OCI-LY7 (cell line): ENCODE measurements at regions not wholly inside any gene's neighbourhood (a gene's known extent, or its start where the extent isn't known, plus 50 kb on each side); places are given as distances from the start of the nearest gene placed in this dataset.

Experiments
- BruUV-seq: library from RNA; stranded (reverse); fragments of 400-500 nt; replicated peaks from 2 replicates; lab custom pipeline; 2021; lab: Mats Ljungman, UMichigan
- CTCF ChIA-PET: fragments of 300-600 bp; sonication (Branson Sonifier 250); formaldehyde crosslinking; loops from one replicate; lab custom pipeline; 2022; ENCODE audit warnings: antibody characterized with exemption; ENCODE audit not compliant: unreplicated experiment; lab: Charles Lee
- POLR2A ChIA-PET: fragments of 300-600 bp; sonication (Branson Sonifier 250); formaldehyde crosslinking; loops from one replicate; lab custom pipeline; 2022; ENCODE audit warnings: antibody characterized with exemption; lab: Charles Lee
- DNase-seq: peaks from one replicate; pipeline ENCODE4 v3.0.0-alpha.2; 2015; ENCODE audit warnings: low spot score
- H2AFZ ChIP-seq: fragments of 200-600 bp; sonication (generic), shearing (Covaris generic); 2 replicates; pipeline ENCODE4 v1.6.1; 2014; ENCODE audit warnings: mild to moderate bottlenecking, antibody characterized with exemption, low read length, moderate library complexity
- H3K27ac ChIP-seq: fragments of 200-600 bp; sonication (generic); 2 replicates; pipeline ENCODE4 v1.5.1; 2014; ENCODE audit warnings: mixed run types, low read depth, mild to moderate bottlenecking, moderate library complexity, low read length, inconsistent platforms; ENCODE audit not compliant: poor library complexity, severe bottlenecking
- H3K36me3 ChIP-seq: fragments of 200-600 bp; sonication (generic); 2 replicates; pipeline ENCODE4 v1.6.1; 2014; ENCODE audit warnings: mild to moderate bottlenecking, antibody characterized with exemption, low read length, moderate library complexity, mixed read lengths; ENCODE audit not compliant: insufficient read depth
- H3K4me1 ChIP-seq: fragments of 200-600 bp; sonication (generic); 2 replicates; pipeline ENCODE4 v1.5.1; 2014; ENCODE audit warnings: mild to moderate bottlenecking, low read length; ENCODE audit not compliant: insufficient read depth, poor library complexity, severe bottlenecking
- H3K4me2 ChIP-seq: fragments of 200-600 bp; sonication (generic); 2 replicates; pipeline ENCODE4 v1.6.1; 2014; ENCODE audit warnings: mild to moderate bottlenecking, low read length
- H3K4me3 ChIP-seq: fragments of 200-600 bp; sonication (generic); 2 replicates; pipeline ENCODE4 v1.5.1; 2014; ENCODE audit warnings: mild to moderate bottlenecking, low read depth, low read length; ENCODE audit not compliant: poor library complexity, severe bottlenecking
- H3K79me2 ChIP-seq: fragments of 200-600 bp; sonication (generic); 2 replicates; pipeline ENCODE4 v1.6.1; 2016; ENCODE audit warnings: low read depth, mild to moderate bottlenecking, low read length, moderate library complexity, mixed read lengths; ENCODE audit not compliant: insufficient read depth
- H3K9me2 ChIP-seq: fragments of 200-600 bp; sonication (generic); 2 replicates; pipeline ENCODE4 v1.6.1; 2016; ENCODE audit warnings: mild to moderate bottlenecking, low read length, mixed read lengths; ENCODE audit not compliant: insufficient read depth
- H3K9me3 ChIP-seq: fragments of 200-600 bp; sonication (generic); 2 replicates; pipeline ENCODE4 v1.6.1; 2014; ENCODE audit warnings: mild to moderate bottlenecking, mixed run types, low read length, mixed read lengths
- H4K20me1 ChIP-seq: fragments of 200-600 bp; sonication (generic); 2 replicates; pipeline ENCODE4 v1.6.1; 2014; ENCODE audit warnings: mild to moderate bottlenecking, antibody characterized with exemption, low read length, moderate library complexity, mixed read lengths; ENCODE audit not compliant: insufficient read depth
- EZH2phosphoT487 ChIP-seq: fragments of 200-600 bp; sonication (generic); IDR thresholded peaks from 2 replicates; pipeline ENCODE4 v1.6.1; 2018; ENCODE audit warnings: low read depth, borderline replicate concordance, mild to moderate bottlenecking, mixed run types, antibody characterized with exemption, low read length, moderate library complexity, mixed read lengths
- intact Hi-C: fragments of 100-400 bp; cut with micrococcal nuclease; formaldehyde crosslinking; loops from one replicate; pipeline ENCODE4 v1.10.0; 2022; ENCODE audit not compliant: unreplicated experiment
- TF ChIP-seq, protein P1 (sequence below): fragments of 200-600 bp; sonication (generic); conservative IDR thresholded peaks from 2 replicates; pipeline ENCODE4 v1.5.1; 2014; ENCODE audit warnings: mild to moderate bottlenecking, antibody characterized with exemption, low read length, moderate library complexity, mixed read lengths

DNA sequence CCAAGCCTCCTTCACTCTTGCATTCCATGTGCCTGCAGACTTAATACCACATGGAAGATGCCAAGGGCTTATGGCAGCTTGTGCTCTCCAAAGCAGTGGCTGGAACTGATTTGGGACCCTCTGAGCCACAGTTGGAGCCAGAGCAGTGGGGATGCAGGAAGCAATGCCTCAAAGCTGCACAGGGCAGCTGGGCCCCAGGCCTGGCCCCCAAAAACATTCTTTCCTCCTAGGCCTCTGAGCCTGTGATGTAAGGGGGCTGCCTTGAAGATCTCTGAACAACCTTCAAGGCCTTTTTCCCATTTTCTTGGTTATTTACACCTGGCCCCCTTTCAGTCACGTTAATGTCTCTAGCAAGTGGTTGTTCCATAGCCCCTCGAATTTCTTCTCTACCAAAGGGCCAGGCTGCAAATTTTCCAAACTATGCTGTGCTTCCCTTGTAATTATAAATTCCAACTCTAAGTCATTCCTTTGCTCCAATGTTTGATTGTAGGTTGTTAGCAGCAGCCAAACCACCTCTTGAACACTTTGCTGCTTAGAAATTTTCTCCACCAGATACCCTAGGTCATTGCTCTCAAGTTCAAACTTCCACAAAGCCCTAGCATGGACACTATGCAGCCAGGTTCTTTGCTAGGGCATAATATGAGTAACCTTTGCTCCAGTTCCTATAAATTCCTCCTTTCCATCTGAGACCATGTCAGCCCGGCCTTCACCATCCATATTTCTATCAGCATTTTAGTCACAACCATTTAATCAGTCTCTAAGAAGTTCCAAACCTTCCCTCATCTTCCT, 245.0 kb upstream of the RBBP8 start:
- Histone ChIP-seq H3K4me1 (no peaks in the 10 kb centered on the region), H3K27ac (no peak overlapping the region), H3K36me3 (no peaks in the 10 kb centered on the region), H2AFZ (no peak overlapping the region), H3K4me2 (no peak overlapping the region), H3K9me3 (no peaks in the 10 kb centered on the region), H3K4me3 (no peak overlapping the region), H3K9me2 (no peaks in the 10 kb centered on the region), H4K20me1 (no peaks in the 10 kb centered on the region), H3K79me2 (no peaks in the 10 kb centered on the region)
- intact Hi-C loops: no loop called here
- ChIA-PET CTCF (no interaction called here), POLR2A (no interaction called here)
- BruUV-seq: no TSS peak
- TF ChIP-seq, protein P1, sequence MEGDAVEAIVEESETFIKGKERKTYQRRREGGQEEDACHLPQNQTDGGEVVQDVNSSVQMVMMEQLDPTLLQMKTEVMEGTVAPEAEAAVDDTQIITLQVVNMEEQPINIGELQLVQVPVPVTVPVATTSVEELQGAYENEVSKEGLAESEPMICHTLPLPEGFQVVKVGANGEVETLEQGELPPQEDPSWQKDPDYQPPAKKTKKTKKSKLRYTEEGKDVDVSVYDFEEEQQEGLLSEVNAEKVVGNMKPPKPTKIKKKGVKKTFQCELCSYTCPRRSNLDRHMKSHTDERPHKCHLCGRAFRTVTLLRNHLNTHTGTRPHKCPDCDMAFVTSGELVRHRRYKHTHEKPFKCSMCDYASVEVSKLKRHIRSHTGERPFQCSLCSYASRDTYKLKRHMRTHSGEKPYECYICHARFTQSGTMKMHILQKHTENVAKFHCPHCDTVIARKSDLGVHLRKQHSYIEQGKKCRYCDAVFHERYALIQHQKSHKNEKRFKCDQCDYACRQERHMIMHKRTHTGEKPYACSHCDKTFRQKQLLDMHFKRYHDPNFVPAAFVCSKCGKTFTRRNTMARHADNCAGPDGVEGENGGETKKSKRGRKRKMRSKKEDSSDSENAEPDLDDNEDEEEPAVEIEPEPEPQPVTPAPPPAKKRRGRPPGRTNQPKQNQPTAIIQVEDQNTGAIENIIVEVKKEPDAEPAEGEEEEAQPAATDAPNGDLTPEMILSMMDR: no peak
- no peak for TF ChIP-seq EZH2phosphoT487
- DNase-seq: no peak

DNA sequence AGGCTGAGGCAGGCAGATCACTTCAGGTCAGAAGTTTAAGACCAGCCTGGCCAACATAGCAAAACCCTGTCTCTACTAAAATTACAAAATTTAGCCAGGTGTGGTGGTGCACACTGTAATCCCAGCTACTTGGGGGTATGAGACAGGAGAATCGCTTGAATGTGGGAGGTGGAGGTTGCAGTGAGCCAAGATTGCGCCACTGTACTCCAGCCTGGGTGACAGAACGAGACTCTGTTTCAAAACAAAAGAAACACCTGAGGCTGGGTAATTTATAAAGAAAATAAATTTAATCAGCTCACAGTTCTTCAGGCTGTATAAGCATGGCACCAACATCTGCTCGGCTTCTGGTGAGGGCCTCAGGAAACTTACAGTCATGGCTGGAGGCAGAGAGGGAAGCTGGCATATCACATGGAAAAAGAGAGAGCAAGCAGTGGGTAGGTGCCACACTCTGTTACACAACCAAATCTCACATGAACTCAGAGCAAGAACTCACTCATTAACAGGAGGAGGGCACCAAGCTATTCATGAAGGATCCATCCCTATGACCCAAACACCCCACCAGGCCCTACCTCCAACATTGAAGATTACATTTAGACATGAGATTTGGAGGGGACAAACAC, 244.1 kb upstream of the RBBP8 start:
- ChIA-PET CTCF (no interaction called here), POLR2A (no interaction called here)
- no peaks in the 10 kb centered on the region for H3K9me2 ChIP-seq
- H4K20me1 ChIP-seq: no peaks in the 10 kb centered on the region
- H3K9me3 ChIP-seq: no peaks in the 10 kb centered on the region
- H3K79me2 ChIP-seq: no peaks in the 10 kb centered on the region
- intact Hi-C loops: no loop called here
- BruUV-seq: no TSS peak
- H2AFZ ChIP-seq: no peak overlapping the region
- TF ChIP-seq, protein P1: no peak
- no peak overlapping the region for H3K4me2 ChIP-seq
- H3K27ac ChIP-seq: no peak overlapping the region
- no peak overlapping the region for H3K4me3 ChIP-seq
- H3K4me1 ChIP-seq: no peaks in the 10 kb centered on the region
- DNase-seq: no peak
- H3K36me3 ChIP-seq: no peaks in the 10 kb centered on the region

DNA sequence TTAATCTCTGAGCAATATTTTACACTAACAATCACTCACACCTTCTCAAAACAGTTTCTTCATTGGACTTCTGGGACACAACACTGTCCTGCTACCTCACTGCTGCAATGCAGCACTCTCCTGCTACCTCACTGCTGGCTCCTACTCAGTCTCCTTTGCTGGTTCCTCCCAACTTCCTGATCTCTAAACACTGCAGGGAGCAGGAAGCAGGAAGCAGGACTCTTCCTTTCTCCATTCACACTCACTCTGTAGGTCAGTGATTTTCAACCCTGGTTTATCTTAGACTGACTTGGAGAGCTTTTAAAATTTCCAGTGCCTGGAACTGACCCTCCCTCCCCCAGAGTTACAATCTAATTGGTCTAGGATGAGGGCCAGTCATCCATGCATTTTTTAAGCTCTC, 243.4 kb upstream of the RBBP8 start:
- POLR2A ChIA-PET: no interaction called here
- Histone ChIP-seq H3K4me3 (no peak overlapping the region), H3K4me1 (no peaks in the 10 kb centered on the region), H3K27ac (no peak overlapping the region), H3K9me3 (no peaks in the 10 kb centered on the region), H4K20me1 (no peaks in the 10 kb centered on the region), H2AFZ (no peak overlapping the region), H3K9me2 (no peaks in the 10 kb centered on the region), H3K4me2 (no peak overlapping the region), H3K36me3 (no peaks in the 10 kb centered on the region), H3K79me2 (no peaks in the 10 kb centered on the region)
- intact Hi-C loops: no loop called here
- no peak for DNase-seq
- CTCF ChIA-PET: no interaction called here
- TF ChIP-seq, protein P1: no peak
- no peak for TF ChIP-seq EZH2phosphoT487
- no TSS peak for BruUV-seq
